OCI-LY1 (cell line): ENCODE measurements at regions not wholly inside any gene's neighbourhood (a gene's known extent, or its start where the extent isn't known, plus 50 kb on each side); places are given as distances from the start of the nearest gene placed in this dataset.

ENCODE experiments used
- H2AFZ ChIP-seq: fragments of 200-600 bp; sonication (generic), shearing (Covaris generic); 2 replicates; pipeline ENCODE4 v1.6.0; 2014; ENCODE audit warnings: antibody characterized with exemption, mild to moderate bottlenecking, low read length
- H3F3A ChIP-seq: fragments of 200-600 bp; sonication (generic), shearing (Covaris generic); 2 replicates; pipeline ENCODE4 v1.6.0; 2014; ENCODE audit warnings: mild to moderate bottlenecking, antibody characterized with exemption, low read length, moderate library complexity; ENCODE audit not compliant: insufficient read depth
- H3K27ac ChIP-seq: fragments of 200-600 bp; sonication (generic); 2 replicates; pipeline ENCODE4 v1.5.1; 2014; ENCODE audit warnings: low read length, mixed run types, mild to moderate bottlenecking, low read depth; ENCODE audit not compliant: poor library complexity, severe bottlenecking
- H3K27me3 ChIP-seq: fragments of 200-600 bp; sonication (generic); 2 replicates; pipeline ENCODE4 v1.6.0; 2014; ENCODE audit warnings: antibody characterized with exemption, mild to moderate bottlenecking, low read length, moderate library complexity; ENCODE audit not compliant: insufficient read depth
- H3K36me3 ChIP-seq: fragments of 200-600 bp; sonication (generic); 2 replicates; pipeline ENCODE4 v1.6.1; 2014; ENCODE audit warnings: mild to moderate bottlenecking, antibody characterized with exemption, low read length, moderate library complexity, mixed read lengths; ENCODE audit not compliant: insufficient read depth
- H3K4me1 ChIP-seq: fragments of 200-600 bp; sonication (generic); 2 replicates; pipeline ENCODE4 v1.5.1; 2014; ENCODE audit warnings: mild to moderate bottlenecking, low read length, moderate library complexity; ENCODE audit not compliant: insufficient read depth, severe bottlenecking
- H3K4me2 ChIP-seq: fragments of 200-600 bp; sonication (generic), shearing (Covaris generic); 2 replicates; pipeline ENCODE4 v1.6.1; 2014; ENCODE audit warnings: low read length
- H3K4me3 ChIP-seq: fragments of 200-600 bp; sonication (generic); 2 replicates; pipeline ENCODE4 v1.5.1; 2014; ENCODE audit warnings: low read length, low read depth, mild to moderate bottlenecking, mixed read lengths; ENCODE audit not compliant: poor library complexity, severe bottlenecking
- H3K79me2 ChIP-seq: fragments of 200-600 bp; shearing (Covaris generic); 2 replicates; pipeline ENCODE4 v1.6.1; 2016; ENCODE audit warnings: mixed run types, low read length, mixed read lengths; ENCODE audit not compliant: insufficient read depth
- H3K9ac ChIP-seq: fragments of 200-600 bp; sonication (generic), shearing (Covaris generic); 2 replicates; pipeline ENCODE4 v1.6.1; 2014; ENCODE audit warnings: mild to moderate bottlenecking, low read length, mixed read lengths
- H3K9me2 ChIP-seq: fragments of 200-600 bp; sonication (generic), shearing (Covaris generic); 2 replicates; pipeline ENCODE4 v1.6.1; 2014; ENCODE audit warnings: low read depth, mild to moderate bottlenecking, low read length, mixed read lengths
- H3K9me3 ChIP-seq: fragments of 200-600 bp; shearing (Covaris generic); 2 replicates; pipeline ENCODE4 v1.6.1; 2014; ENCODE audit warnings: low read length, mixed read lengths
- H4K20me1 ChIP-seq: fragments of 200-600 bp; sonication (generic), shearing (Covaris generic); 2 replicates; pipeline ENCODE4 v1.6.0; 2016; ENCODE audit warnings: mild to moderate bottlenecking, low read length; ENCODE audit not compliant: insufficient read depth
- CTCF ChIP-seq: fragments of 200-600 bp; sonication (generic), shearing (Covaris generic); IDR thresholded peaks from 2 replicates; pipeline ENCODE4 v1.5.1; 2017; ENCODE audit warnings: mild to moderate bottlenecking, antibody characterized with exemption, low read length, moderate library complexity, mixed read lengths
- EZH2 ChIP-seq: fragments of 200-600 bp; sonication (generic), shearing (Covaris generic); IDR thresholded peaks from 2 replicates; pipeline ENCODE4 v1.8.0; 2017; ENCODE audit warnings: borderline replicate concordance, mixed run types, mild to moderate bottlenecking, antibody characterized with exemption, low read length, moderate library complexity, mixed read lengths

- H3K4me1 ChIP-seq: no peaks in the 10 kb centered on the region
- no peak overlapping the region for H3K4me2 ChIP-seq
- H3K27me3 ChIP-seq: no peaks in the 10 kb centered on the region
- H3K9me3 ChIP-seq: peaks cover 4% of the 10 kb centered on the region; the same call in 1 of the 2 replicates
- TF ChIP-seq CTCF: no peak
- no peak for TF ChIP-seq EZH2
- H4K20me1 ChIP-seq: no peaks in the 10 kb centered on the region
- no peak overlapping the region for H3K9ac ChIP-seq
- H3K4me3 ChIP-seq: no peak overlapping the region
- H3F3A ChIP-seq: no peaks in the 10 kb centered on the region
- no peak overlapping the region for H3K27ac ChIP-seq
- no peaks in the 10 kb centered on the region for H3K9me2 ChIP-seq
- H3K36me3 ChIP-seq: no peaks in the 10 kb centered on the region
- H3K79me2 ChIP-seq: no peaks in the 10 kb centered on the region
- no peak overlapping the region for H2AFZ ChIP-seq
Observed at GRCh38 chr22:44608597-44609399, 93.2 kb upstream of the PRR5 start.

- Histone ChIP-seq H3K9me2 (no peaks in the 10 kb centered on the region), H3K36me3 (no peaks in the 10 kb centered on the region), H3K4me3 (no peak overlapping the region), H3K9ac (no peak overlapping the region), H3K27me3 (no peaks in the 10 kb centered on the region), H3K27ac (no peak overlapping the region), H3K9me3 (no peaks in the 10 kb centered on the region), H3F3A (no peaks in the 10 kb centered on the region), H3K79me2 (no peaks in the 10 kb centered on the region), H3K4me1 (no peaks in the 10 kb centered on the region), H2AFZ (no peak overlapping the region), H4K20me1 (no peaks in the 10 kb centered on the region), H3K4me2 (no peak overlapping the region)
- TF ChIP-seq CTCF: no peak
- TF ChIP-seq EZH2: no peak
Observed at GRCh38 chr22:44606126-44606525, 95.9 kb upstream of the PRR5 start.

- Histone ChIP-seq H3K4me3 (no peak overlapping the region), H3K4me2 (no peak overlapping the region), H3K9ac (no peak overlapping the region), H3K4me1 (no peaks in the 10 kb centered on the region), H3K36me3 (no peaks in the 10 kb centered on the region), H3K9me3 (no peaks in the 10 kb centered on the region), H3F3A (no peaks in the 10 kb centered on the region), H4K20me1 (no peaks in the 10 kb centered on the region), H3K27me3 (no peaks in the 10 kb centered on the region), H3K27ac (no peak overlapping the region), H3K9me2 (no peaks in the 10 kb centered on the region), H3K79me2 (no peaks in the 10 kb centered on the region), H2AFZ (no peak overlapping the region)
- no peak for TF ChIP-seq EZH2
Observed at GRCh38 chr22:44605486-44605885, 96.5 kb upstream of the PRR5 start.

- H3K4me3 ChIP-seq: no peak overlapping the region
- H3K27me3 ChIP-seq: no peaks in the 10 kb centered on the region
- no peaks in the 10 kb centered on the region for H3K9me3 ChIP-seq
- no peaks in the 10 kb centered on the region for H3K9me2 ChIP-seq
- no peak for TF ChIP-seq EZH2
- no peaks in the 10 kb centered on the region for H4K20me1 ChIP-seq
- no peak overlapping the region for H3K9ac ChIP-seq
- H3K4me1 ChIP-seq: no peaks in the 10 kb centered on the region
- no peak overlapping the region for H2AFZ ChIP-seq
- no peak overlapping the region for H3K27ac ChIP-seq
- no peaks in the 10 kb centered on the region for H3K79me2 ChIP-seq
- H3K36me3 ChIP-seq: no peaks in the 10 kb centered on the region
- H3F3A ChIP-seq: no peaks in the 10 kb centered on the region
- H3K4me2 ChIP-seq: no peak overlapping the region
Observed at GRCh38 chr22:44604991-44605390, 97.0 kb upstream of the PRR5 start.
